CD4-positive, alpha-beta T cell treated with Interleukin-17A for 4 hours (primary cell): ENCODE measurements at regions not wholly inside any gene's neighbourhood (a gene's known extent, or its start where the extent isn't known, plus 50 kb on each side); places are given as distances from the start of the nearest gene placed in this dataset.

Experiments
- DNase-seq: peaks from one replicate; pipeline ENCODE4 v3.0.0-alpha.2; 2020; ENCODE audit warnings: mixed read lengths

DNA sequence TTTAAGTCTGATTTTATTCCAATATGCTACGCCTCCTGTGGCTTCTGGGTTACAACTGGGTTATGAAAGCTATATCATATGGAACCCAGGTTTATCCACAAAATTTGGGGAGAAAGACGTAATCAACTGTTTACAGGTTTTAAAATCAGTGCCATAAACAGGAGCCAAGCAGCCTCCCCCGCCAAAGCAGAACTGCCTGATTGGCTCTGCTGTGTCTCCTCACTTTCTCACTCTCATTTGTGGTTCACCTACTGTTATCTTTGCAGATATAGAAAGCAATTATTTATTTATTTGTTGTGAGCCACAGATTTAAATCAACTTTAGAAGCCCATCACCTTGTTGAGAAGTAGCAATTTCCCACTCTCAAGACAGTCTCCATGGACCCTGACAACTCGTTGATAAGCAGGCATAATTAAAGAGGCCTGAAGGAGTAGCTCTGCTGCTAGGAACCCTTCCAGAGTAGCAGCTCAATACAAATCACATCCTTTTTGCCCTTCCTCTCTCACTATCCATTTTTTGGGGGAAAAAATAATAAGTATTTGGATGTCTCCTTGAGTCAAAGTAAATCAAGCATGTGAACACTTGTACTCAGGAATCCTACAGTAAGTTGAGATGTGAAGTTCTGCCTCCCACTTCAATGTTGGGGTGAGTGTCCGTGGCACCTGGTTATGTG, 191.0 kb upstream of the CCDC150 start:
- no peak for DNase-seq

DNA sequence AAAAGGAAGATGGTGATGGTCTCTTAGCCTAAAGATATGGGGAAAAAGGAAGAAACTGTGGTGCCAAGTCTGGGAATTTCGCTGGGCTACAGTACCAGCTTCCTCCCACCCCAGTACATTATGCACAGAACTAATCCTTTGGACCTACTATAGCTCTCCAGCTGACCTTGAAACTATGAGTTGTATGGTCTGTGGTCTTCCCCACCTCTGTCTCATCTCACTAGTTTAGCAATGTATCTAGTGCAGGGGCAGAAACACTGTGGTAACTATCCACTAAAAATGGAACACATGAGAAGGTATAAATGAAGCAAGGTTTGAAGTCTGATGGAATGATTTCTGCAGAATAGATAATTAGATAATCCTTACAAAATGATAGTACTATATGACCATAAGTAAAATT, 190.4 kb upstream of the CCDC150 start:
- no peak for DNase-seq

DNA sequence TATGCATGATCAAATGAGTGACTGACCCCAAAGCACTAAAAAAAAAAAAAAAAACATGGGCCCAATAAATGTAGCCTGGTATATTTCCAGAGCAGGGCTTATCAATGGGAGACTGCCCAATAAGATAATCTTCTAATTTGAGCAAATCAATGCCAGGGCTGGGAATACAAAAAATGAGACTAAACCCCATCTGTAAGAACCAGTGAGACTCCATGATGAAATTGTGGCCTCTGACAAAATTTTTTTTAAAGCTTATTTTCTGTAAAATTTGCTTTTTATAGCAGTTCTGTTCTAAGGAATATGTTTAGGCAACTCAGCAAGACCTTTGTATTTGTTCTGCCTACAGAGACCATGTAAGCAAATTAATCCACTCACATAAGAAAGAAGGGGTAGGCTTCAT, 186.8 kb upstream of the CCDC150 start:
- no peak for DNase-seq

DNA sequence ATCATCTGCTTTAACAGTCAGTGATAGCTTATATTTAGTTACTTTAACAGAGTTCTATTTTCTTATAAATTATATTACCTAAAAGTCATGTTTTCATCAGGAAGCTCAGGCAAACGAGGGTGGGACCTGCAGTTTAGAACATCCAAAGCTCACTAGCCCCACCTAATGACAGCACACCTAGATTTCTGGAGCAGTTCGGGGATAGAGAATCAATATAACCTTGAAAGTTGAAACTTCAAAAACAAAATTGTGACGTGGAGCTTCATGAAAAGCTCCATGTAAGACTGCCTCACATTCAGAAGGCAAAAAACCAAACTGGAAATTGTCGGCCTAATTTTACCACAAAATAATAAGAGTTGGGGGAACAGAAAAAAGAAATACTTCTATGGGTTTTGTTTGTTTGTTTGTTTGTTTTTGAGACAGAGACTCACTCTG, 185.9 kb upstream of the CCDC150 start:
- peak; percentile 56 for DNase-seq

DNA sequence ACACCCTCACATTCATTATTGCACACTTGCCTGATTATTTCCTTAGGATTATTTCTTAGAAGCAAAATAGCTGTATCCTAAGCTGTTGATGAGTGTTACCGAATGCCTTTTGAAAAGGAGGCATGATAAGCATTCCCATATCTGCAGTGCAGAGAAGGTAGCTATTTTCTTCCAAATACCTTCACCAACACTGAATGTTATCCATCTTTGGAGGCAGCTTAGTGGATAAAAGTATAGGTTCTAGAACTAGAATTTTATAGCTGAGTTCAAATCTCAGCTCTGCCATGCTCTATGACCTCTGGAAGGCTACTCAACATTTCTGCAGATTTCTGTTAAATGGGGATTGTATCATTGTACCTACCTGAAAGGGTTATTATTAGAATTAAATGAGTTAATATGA, 185.0 kb upstream of the CCDC150 start:
- DNase-seq, result no peak

DNA sequence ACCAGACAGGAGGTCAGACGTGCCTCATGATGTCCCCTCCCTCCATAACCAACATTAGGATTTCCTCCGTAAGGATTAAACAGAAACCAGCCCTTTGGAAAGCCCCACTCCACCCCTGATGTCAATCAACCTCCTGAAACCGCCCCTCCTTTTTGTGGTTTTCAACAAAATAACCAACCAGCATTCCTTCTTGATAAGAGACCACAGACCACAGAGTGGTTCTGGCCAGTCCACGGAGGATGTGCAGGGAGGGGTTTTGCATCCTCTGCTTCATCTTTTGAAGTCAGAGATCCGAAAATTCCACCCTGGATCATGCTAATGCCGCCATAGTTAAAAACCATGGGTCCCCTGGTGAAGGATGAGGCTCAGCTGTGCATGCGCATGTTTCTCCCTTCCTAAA, 180.0 kb upstream of the CCDC150 start:
- DNase-seq, result no peak

DNA sequence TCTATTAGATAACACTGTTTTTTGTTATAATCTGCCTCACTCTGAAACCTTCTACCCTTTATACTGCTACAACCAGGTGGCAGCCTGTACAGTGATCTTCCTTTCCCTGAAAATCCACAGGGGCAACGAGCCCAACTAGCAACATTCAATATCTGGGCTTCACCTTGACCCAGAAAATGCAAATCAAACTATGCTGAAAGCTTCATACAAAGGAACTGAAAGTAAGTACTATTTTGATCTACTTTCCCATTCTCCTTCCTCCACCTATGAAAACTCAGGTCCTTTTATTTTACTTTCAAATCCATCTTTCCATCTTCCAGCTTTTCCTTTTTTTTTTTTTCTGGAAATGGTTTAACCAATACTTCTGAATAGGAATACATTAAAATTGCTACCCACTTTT, 175.8 kb upstream of the CCDC150 start:
- no peak for DNase-seq

DNA sequence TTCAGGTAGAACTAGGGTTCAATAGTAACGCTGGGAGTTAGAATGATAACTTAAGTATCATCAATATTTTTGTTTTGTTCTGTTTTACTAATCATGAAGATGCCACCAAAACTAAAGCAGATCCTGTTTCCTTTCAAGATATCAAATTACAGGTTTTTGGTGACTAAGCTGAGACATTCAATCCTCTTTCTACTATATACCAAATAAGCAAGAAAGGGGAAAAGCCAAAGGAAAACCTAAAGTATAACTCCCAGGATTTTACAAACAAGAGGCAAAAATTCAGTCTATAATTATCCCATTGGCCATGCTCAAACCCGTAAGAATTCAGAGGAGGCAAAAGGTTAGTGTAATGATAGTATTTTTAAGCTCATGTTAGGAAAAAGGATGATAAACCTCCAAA, 175.2 kb upstream of the CCDC150 start:
- no peak for DNase-seq

DNA sequence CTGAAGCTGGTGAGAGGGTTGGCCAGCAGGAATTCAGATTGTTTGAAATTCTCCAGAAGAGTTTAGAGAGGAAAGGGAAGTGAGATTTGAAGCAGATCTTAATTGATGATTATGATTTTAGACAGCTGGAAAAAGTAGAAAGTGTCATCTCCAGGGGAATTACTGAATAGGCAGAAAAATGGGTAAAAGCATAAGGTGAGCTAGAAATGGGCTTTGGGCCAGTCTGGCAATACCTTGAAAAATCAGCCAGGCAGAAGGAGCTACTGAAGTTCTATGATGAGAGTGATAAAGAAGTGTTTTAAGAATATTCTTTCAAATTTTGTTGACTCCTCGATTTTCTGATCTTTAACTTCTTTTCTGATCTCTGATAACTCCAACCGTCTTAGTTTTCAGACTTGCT, 172.9 kb upstream of the CCDC150 start:
- DNase-seq, result no peak

DNA sequence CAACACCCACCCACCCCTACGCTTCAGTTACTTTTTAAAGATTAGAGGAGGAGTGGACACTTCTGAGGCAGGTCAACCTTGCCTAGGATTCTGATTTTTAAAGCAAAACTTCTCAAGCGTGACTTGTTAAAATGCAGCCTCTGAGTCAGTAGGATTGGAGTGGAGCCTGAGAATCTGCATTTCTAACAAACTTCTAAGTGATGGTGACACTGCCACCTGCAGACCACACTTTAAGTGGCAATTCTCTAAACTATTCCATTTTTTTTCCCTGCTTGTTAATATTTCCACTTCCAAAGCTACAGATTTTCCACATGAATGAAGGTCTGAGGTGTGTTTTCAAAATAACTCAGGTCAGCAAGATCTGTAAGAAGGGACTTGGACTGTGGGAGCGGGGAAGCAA, 171.1 kb upstream of the CCDC150 start:
- no peak for DNase-seq

DNA sequence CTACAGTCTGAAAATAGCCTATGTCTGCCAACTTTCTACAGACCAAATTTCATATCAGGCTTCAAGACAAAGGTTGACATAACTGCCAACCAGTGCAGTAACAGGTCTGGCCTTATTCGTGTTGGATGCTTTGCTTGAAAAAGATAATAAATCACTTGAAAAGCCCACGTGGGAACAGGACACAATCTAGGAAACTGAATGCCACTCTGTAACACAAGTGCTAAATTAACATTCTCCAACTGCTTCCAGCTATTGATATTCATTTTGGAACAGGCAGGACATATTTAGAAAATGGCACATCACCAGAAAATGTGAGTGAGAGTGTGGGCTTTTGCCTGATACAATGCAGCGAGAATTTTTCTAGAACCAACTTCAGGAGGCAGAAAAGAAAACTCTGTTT, 165.9 kb upstream of the CCDC150 start:
- no peak for DNase-seq

DNA sequence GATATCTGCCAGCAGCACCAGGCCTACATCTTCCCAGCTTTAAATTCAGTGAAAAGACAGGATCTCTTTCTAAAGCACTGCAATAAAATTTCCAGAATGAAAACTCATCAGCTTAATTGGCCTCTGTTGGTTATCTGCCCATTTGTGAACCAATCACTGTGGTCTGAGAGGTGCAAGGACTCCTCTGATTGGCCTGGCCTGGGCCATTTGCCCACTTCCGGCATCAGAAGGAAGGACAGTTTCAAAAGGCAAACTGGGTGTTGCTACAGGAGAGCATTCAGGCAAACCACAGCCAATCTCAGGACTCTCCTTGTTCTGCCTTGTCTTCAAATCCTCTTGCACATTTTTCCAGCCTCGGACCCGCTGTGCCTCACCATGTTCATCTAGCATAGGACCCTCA, 163.9 kb upstream of the CCDC150 start:
- no peak for DNase-seq

DNA sequence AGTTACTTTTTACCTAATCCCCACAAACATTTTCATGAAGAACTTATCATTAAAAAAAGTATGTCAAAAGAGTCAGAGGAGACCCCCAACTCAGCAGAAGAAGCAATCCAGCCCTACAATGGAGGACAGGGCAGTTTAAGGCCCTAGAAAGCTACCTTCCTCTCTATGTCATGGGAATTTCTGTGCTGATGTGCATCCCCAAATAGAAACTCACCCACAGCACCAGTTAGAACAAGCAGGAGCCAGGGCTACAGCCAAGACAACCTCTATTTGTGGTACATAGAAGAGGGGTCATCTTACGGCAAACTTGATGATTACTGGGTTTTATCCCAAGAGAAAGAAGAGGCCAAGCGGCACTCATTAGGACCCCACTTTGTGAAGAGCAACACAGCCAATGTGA, 160.9 kb upstream of the CCDC150 start:
- no peak for DNase-seq

DNA sequence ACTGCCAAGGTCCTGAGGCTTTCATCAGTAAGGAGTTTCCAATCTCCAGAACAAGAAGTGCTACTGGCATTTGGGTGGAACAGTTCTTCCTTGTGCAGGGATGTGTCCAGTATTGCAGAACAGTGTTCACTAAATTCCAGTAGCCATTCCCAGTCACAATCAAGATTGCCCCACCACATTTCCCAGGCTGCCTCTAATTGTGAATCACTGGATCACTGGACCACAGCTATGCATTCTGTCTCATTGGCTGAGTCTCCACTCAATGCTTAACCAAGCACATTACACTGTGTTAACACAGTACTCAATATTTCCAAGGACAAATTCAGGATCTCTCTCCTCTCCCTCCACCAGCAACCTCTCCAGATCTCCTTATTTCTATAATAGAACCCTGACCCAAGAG, 160.2 kb upstream of the CCDC150 start:
- DNase-seq, result no peak

DNA sequence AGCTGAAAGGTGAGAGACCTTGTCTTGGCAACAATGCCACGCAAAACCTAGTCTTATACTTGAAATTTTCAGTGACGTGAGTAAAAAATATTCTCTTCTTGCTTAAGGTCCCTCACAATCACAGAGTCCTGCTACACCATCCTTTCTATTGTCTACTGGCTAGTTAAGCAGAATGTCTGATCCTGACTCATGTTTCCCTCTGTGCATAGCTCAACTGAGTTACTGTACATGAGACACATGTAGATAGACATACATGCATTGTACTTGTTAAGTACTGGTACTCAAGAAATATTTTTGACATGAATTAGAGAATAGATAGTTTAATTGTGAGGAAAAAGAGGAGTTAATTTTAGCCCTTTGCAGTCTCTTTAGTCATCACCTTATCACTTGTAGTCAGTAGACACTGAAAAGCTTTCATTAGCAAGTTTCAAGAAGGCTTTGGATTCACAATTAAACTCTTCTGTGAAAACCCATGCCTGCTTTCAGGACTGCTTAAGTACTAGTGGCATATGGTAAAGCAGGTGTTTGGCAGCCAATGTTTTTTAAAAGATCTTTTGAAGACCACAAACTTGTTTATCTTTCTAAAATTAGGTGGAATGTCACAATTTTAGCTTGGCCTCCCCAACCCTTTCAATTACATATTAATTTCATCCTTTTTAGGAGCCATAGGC, 158.7 kb upstream of the CCDC150 start:
- DNase-seq, result no peak

DNA sequence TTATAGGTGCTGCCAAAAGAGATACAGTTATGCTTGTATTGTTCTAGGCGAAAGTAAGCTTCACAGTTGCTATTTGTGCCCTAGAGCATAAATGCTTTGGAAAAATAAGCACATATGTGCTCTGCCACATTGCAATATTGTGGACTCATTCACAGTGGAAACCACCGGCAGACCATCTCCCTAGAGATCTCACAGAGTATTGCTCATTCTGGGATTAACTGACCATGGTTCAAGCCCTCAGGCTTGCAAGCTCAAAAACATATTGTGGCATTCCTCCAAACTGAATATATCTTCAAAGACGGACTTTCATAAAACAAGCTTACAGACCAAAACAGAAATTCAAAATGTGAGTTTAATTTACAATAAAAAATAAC, 158.2 kb upstream of the CCDC150 start:
- DNase-seq, result no peak

DNA sequence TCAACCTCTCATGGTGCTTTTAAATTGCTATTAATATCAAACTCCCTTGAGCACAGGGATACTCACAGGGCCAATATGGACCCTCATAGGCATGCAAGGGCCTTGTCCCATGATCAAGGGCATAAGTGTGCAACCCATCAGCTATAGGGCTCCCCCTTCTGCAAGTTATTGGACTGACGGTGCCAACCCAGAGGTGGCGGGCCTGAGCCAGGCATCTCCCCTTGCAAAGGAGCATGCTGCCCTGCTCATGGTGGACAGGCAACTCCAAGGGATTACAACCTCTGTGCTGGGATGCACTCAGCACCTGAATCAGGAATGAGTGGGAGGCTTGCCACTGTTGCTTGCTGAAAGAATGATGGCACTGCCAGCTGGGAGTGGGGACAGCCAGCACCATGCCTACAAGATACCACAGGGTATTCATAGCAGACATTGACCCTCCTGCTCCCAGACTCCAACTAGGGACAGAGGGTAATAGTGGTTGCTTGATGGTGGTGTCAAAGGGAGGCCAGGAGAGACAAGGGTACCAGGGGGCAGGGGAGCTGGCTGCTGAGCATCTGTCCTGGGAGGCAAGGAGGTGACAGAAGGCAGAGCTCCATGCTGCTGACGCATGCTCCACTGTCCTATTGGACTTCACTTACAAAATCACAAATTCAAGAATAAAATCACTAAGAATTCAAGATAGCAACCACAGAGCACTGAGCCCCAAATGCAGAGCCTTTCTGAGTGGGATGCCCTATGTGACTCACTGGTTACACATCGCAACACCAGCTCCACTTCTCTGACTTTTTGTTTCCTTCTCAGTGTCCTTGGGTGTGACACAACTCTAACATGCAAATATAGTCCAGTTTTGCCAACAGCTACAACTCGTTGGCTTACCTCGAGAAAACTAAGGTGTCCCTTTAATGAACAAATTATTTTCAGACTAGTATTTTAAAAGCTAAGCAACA, 157.1 kb upstream of the CCDC150 start:
- DNase-seq, result no peak

DNA sequence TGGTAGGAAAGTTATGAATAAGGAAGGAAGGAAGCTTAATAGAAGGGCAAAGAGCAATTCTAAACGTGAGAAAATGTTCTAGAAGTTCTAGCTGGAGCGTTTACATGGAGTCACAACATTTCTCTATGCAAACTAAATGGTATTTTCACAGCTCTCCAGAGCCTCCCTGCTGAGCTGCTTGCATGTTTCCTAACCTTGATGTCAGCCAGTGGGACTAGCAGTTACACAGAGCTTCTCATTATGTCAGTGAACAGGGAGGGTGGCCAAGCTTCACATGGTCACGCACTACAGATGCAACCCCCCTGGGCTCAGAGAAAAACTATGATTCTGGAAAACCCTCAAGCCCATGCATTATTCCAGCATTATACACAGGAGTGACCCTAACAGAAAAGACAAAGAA, 153.4 kb upstream of the CCDC150 start:
- no peak for DNase-seq

DNA sequence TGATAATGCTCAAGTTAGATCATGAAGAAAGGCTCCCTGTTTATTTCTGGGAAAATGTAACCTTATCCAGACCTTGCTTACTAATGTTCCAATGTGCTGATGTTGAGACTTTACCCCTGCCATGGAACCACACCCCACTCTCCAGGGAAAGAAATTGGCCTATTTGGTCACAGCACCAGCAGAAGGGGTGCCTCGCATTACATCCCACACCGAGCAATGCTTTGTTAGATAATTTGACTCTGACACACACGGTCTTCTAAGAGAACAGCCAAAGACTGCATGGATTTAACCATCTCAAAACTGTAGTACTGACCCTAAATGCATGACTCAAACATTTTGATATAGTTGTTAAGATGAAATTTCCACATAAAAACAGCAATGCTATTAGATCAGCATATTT, 152.1 kb upstream of the CCDC150 start:
- DNase-seq, result no peak

DNA sequence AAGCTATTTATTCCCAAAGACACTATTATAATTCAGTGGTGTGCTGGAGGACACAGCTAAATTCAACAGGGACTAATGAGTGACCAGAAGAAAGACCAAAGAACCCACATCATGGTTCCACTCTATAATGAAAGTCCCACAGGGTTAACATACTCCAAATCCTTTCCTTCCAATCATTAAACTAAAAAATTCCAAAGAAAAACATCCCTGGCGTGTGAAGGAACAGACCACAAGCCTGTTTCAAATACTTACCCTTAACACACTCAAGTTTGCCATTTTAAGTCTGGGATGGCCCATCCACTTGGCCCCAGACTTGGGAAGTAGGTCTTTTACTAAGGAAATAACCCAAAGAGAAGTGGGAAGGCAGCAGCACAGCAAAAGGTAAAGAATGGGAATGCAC, 150.1 kb upstream of the CCDC150 start:
- no peak for DNase-seq

DNA sequence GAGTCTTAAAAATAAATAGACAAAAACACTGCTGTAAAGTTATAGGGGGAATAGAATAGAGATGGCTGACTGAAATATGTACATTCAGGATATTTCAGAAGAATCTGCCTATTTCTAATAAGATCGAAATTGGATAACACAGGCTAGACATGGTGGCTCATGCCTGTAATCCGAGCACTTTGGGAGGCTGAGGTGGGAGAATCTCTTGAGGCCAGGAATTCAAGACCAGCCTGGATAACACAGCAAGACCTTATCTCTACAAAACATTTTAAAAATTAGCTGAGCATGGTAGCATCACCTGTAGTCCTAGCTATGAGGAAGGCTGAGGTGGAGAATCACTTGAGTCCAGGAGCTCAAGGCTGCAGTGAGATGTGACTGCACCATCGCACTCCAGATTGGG, 146.6 kb upstream of the CCDC150 start:
- no peak for DNase-seq

DNA sequence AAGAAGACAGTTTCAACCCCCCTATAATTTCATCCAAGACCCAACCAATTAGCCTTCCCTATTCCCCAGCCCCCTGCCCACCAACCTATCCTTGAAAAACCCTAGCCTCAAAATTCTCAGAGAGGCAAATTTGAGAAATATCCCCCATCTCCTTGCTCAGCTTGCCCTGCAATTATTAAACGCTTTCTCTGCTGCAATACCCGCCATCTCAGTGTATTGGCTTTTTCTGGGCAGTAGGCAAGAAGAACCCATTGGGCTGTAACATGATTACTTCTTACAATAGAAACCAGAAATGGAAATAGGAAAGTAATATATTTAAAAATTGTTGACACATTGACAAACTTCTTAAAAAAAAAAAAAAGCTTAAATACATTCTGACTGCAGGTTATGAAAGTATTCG, 140.6 kb upstream of the CCDC150 start:
- no peak for DNase-seq

DNA sequence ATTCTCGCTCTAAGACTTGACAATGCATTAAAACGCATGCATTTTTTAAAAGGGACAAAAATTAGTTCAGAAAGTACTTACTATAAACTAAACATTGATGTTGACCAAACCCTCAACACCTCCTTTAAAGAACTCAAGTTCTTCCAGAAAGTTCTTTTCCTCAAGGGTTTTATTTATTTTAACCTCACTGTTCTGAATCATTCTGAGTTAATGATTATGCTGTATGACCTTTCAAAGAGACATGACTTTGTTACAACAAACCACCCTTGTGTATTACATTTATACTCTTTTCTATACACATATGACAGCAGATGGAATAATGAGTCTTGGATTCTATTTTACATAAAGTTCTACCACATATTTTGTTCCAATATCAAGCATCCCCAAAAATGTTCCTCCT, 139.8 kb upstream of the CCDC150 start:
- no peak for DNase-seq
